ENCODE measurements at regions not wholly inside any gene's neighbourhood (a gene's known extent, or its start where the extent isn't known, plus 50 kb on each side); places are given as distances from the start of the nearest gene placed in this dataset.

DNA sequence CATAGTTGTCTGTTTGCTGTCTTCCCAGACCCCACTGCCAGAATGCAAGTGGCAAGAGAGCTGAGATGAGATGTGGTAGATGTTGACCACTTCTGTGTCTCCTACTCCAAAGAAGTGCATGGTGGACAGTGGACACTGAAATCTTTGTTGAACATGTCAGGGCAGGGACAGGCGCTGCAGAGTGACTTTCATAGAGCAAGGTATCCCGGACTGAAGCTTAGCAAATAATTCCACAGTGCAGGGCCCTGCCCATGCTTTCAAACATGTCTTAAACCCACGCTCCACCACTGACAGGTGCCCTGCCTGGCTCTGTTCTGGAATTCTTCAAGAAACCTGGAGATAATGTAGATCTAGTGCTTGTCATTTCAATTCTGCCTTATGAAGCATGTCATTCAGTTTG lies 470.5 kb upstream of the ID2 start:
- TF ChIP-seq, protein P1, sequence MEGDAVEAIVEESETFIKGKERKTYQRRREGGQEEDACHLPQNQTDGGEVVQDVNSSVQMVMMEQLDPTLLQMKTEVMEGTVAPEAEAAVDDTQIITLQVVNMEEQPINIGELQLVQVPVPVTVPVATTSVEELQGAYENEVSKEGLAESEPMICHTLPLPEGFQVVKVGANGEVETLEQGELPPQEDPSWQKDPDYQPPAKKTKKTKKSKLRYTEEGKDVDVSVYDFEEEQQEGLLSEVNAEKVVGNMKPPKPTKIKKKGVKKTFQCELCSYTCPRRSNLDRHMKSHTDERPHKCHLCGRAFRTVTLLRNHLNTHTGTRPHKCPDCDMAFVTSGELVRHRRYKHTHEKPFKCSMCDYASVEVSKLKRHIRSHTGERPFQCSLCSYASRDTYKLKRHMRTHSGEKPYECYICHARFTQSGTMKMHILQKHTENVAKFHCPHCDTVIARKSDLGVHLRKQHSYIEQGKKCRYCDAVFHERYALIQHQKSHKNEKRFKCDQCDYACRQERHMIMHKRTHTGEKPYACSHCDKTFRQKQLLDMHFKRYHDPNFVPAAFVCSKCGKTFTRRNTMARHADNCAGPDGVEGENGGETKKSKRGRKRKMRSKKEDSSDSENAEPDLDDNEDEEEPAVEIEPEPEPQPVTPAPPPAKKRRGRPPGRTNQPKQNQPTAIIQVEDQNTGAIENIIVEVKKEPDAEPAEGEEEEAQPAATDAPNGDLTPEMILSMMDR (IDR thresholded peaks at IDR 0.05; ENCODE audit: low read length), result no peak
- TF ChIP-seq EZH2 (optimal IDR thresholded peaks at IDR 0.05; ENCODE audit: low read depth, low read length), result no peak
